ENCODE measurements at regions not wholly inside any gene's neighbourhood (a gene's known extent, or its start where the extent isn't known, plus 50 kb on each side); places are given as distances from the start of the nearest gene placed in this dataset.

DNA sequence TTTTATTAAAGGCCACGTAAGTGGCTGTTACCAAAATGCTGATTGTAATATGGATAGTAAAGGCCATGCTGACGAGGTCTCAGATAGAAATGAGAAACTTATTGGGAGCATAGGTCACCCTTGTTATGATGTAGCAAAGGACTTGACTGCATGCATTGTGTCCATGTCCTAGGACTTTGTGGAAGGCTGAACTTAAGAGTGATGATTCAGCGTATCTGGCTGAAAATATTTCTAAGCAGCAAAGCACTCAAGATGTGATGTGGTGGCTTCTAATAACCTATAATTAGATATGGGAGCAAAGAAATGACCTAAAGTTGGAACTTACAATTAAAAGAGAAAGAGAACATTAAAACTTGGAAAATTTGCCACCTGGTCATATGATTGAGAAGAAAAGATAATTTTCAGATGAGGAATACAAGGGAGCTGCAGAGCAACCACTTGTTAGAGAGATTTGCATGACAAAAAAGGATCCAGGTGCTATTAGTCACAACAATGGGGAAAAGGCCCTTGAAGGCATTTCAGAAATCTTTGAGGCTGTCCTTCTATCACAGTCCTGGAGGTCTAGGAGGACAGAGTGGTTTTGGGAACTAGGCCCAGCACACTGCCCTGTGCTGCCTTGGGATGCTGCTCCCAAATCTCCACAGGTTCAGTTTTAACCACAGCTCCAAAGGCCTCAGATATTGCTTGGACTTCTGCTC is 793.7 kb upstream of the LCORL start:
- DNase-seq: no peak

DNA sequence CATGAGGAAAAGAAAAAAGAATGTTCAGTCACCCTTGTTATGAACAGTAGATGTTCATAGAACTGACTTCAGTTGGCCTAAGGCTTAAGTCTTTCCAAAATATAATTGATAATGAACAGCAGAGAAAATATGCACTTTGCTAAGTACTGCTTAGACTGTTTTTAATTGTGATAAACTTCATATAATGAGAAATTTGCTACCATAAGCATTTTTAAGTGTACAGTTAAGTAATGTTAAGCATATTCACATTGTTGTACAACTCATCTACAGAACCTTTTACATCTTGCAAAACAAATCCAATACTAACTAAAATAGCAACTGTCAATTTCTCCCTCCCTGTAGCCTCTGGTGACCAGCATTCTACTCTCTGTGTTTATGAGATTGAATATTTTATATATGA is 792.2 kb upstream of the LCORL start:
- no peak for DNase-seq

DNA sequence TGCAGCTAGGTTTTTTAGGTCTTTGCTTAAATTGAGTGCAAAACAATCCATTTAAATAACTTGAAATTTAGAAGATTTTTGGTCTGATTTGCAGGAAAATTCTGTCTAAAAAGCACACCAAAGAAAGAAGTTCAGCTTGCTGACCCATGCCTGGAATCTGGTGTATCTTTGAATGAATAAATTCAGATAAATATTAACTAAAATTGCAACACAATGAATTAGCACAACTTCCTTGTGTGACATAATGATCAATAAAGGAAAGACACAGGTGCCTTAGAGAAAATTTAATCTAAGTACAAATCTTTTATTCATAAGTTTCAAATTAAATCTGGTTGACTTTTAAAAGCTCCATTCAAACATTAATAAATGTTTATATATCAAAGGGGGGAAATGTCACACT is 791.5 kb upstream of the LCORL start:
- no peak for DNase-seq

DNA sequence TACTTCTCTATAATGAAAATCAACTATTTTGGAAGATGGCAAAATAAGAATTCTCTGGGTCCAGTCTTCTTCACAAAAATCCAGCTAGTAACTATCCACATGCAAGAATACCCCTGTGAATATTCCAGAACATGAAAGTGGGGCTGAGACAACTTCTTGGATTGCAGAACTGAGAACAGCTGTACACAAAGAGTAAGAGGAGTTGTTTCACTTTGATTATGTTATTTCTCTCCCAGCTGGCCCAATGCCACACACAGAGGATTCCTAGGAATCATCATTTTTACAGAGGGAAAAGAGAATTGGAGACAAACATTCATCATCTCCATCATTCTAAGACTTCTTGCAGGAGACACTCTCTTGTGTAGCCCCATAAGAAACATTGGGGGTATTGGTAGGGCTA is 782.2 kb upstream of the LCORL start:
- no peak for DNase-seq

DNA sequence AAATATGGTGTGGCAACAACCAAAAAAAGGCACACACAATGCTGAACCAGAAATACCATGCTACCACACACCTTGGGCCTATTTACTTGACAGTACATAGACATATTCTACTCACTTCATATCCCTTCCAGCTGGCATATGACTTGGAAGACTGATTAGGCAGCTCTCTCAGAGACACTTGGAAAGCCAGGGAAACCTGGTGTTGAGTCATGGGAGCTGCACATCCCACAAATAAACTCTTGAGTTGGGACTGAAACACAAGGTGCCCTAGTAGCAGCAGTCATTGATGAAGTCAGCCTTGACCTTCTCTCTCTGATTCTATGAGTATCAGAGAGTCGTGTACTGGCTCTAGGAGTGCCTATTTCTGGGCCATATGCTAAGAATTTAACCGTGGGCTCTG is 776.6 kb upstream of the LCORL start:
- no peak for DNase-seq

DNA sequence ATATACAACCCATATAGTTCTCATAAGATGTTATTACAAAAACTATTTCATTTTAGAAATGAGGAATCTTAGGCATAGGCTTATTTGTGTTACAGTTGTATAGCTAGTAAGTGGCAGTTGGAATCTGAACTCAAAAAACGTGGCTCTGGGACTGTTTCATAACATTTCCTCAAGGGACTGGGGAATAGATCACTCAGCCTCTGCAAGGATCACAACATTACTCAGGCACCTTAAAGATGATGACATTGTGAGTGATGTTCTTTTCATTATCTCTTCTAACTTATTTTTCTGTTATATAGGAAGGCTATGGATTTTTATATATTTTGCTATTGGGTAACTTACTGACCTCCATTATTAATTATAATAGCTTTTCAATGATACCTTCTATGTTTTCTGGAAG is 774.2 kb upstream of the LCORL start:
- no peak for DNase-seq

DNA sequence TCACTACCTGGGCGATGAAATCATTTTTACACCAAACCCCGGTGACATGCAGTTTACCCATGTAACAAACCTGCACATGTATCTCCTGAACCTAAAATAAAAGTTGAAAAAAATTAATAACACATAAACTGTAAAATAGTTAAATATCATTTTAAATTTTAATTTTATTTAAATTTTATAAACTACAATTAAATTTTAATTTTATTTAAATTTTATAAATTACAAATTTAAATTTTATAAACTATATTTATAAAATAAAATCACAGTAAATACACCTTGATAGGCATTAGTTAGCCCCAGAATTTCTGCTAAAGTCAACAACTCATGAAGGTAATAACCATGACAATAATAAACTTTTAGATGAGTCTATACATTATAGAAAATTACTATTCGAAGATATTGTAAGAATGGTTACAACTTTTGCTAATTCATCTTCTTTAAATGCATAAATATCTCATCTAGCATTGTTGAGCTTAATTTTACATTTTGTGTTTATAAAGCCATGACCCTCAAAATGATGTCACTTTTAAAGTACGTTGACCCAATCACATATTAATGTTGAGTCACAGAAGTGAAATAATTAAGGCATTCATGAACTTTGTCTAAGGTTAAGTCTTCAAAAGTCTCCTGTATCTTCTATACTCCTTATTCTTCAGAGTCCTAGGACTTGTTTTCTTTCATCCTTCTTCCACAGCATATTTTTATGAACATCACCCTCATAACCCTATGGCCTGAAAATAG is 755.8 kb upstream of the LCORL start:
- no peak for DNase-seq

DNA sequence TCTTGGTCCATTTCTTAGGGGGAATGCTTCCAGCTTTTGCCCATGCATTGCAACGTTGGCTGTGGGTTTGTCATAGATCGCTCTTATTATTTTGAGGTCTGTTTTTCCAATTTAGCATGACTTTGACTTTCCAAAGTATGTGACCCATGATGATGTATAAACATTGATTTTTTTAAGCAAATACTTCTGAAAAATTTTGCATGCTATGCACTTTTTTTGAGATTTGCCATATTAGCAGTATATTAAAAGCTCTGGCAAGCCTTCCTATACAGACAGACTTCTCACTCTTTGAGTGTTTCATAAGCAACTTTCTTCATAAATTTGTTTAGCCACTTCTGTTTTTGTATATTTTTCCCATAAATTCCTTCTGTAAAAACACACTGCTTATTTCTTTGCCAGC is 746.4 kb upstream of the LCORL start:
- no peak for DNase-seq

DNA sequence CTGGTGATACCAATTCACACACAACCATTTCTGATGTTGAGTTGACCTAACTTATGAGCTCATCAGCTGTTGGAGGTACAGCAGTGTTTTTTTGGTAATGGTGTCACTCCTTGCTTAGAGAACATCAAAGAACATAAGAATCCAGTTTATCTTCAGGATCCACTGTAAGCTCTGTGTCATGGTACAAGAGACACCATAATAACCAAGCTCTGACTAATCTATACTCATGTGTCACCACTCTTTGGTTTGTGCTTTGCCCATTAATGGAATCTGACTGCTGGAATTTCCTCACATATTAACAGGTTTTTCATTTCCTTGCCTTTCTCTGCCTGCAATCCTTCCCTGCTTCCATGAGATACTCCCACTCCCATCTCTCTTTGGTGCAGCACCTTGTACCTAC is 735.1 kb upstream of the LCORL start:
- no peak for DNase-seq

DNA sequence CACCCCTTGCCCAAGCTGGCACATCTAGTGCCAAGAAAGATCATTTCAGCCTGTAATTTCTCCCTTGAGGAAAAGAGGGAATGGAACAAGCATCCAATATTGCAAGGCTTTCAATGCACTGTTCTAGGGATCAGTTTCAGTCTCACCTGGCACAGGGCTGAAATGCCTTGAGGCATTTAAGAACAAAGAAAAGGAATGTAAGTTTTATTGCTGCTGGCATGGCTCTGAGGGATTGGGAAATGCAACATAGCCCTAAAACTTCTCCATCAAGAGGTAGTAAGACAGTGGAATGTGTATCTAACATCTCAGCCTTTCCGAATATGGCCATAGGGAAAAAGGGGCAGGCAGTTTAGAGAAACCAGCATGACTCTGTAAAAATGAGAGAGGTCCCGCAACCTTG is 732.6 kb upstream of the LCORL start:
- DNase-seq: no peak

DNA sequence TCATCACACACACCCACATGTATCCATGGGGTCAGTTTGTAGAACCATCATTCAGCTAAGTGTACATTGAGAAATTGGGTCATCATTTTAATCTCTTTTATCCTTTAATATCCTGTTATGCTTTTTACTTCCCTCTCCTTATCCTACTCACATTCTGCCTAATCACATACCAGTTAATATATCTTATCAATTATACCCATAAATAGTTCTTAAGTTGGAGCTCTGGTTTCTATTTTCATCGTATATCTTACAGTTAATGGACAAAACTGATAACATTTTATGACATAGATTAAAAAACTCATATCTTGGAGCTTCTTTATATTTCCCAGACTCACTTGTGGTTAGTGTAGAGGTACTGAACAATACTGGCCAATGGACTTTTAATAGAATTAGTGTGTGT is 729.5 kb upstream of the LCORL start:
- DNase-seq: no peak

DNA sequence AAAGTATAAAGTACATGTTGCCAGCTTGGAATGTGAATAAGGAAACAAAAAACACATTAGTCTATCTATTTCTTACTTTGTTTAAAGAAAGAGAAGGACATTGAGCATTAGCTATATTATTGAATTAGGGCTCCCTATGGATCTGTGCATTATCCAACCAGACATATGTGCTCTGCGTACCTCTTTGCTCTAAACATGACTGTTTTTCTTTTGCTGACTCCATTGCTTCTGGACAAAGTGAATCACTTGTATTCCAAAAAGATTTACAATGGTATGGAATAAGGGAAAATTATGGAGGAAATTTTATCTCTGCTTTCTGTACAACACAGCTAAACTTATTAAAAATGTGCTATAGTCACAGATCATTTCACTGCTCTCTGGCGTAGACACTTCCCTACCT is 727.8 kb upstream of the LCORL start:
- DNase-seq: no peak

DNA sequence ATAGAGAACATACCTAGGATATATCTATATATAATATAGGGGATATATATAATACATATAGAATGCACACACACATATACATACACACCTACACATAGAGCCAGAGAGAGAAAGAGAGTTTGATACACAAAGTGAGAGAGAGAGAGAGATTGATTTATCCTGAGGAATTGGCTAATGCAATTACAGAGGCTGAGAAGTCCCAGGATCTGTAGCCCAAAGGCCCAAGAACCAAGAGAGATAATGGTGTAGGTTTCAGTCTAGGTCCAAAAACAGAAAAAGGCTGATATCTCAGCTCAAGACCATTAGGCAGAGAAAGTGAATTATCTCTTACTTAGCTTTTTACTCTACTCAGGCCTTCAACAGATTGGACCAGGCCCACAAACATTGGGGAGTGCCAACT is 715.0 kb upstream of the LCORL start:
- no peak for DNase-seq

DNA sequence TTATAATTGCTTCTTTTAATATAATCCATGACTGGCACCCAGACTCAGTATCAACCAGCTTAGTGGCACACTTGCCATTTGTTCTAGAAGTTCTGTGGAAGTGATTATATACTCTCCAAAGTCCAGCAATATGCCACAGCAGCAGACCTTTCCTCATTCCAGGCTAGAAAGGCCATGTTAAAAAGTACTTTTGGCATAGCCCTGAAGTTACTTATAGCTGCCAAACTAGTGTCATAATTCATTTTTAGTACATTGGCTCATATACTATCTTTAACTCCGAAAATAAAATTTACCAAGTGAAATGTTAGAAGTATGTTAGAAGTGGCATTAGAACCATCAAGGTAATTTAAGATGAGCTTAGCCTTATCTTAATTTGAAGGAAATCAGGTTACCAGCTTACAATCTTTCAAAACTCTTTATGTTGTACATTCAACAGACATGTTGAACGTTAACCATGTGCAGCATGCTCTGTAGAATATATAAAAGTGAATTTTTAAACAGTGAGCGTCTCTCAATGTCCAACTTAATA is 714.2 kb upstream of the LCORL start:
- no peak for DNase-seq

DNA sequence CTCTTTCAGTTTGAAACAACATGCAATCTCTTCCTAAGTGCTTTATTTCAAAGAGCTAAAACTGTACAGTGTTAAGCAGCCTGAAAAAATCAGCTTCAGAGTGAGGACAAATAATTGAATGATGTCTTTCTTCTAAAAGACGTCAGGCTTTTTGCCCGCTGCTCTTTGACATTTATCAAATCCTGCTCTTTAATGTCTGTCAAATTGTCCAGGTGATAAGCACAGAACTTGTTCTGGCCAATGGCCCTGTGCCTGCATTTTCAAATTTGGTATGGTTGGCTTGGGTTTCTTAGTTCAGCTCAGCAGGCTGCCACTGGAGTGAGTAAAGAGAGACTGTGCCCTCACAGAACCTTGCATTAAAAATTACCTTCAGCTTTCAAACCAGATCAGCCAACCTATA is 712.9 kb upstream of the LCORL start:
- no peak for DNase-seq

DNA sequence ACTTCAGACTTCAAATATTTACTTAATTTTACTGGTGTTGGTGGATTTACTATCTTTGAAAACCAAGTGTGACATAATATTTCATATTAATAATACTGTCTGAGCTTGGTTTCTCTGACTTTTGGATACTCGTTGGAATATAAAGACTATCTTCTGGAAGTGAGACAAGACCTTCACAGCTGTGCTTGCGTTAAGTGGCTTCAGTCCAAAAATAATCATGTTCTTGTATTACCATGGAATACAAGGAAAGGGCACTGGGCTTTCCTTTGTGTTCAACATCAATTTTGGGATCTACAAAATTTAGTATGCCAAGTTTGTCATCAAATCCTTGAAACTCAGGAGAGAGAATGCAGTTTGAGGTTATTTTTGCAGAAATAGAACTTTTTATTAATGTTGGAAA is 712.4 kb upstream of the LCORL start:
- DNase-seq: no peak

DNA sequence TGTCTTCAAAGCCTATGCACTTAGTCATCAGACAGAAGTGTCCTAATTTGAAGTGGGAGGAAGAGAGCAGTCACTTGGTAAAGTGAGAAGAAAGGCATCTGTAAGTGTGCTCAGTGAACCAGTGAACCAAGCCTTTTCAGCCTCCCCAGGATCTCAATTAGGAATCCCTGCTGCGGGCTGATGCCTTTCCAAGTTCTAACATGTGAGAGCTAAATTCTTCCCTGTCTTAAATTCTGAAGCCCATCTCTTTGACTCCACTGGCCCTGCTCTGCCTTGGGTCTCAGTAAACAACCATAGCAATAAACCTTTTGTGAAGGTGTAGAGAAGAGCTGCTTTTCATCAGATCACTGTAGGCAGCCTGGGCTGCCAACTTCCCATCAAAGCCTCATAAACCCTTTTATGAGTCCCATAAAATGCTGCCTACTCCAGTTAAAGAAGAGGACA is 701.2 kb upstream of the LCORL start:
- DNase-seq: no peak

DNA sequence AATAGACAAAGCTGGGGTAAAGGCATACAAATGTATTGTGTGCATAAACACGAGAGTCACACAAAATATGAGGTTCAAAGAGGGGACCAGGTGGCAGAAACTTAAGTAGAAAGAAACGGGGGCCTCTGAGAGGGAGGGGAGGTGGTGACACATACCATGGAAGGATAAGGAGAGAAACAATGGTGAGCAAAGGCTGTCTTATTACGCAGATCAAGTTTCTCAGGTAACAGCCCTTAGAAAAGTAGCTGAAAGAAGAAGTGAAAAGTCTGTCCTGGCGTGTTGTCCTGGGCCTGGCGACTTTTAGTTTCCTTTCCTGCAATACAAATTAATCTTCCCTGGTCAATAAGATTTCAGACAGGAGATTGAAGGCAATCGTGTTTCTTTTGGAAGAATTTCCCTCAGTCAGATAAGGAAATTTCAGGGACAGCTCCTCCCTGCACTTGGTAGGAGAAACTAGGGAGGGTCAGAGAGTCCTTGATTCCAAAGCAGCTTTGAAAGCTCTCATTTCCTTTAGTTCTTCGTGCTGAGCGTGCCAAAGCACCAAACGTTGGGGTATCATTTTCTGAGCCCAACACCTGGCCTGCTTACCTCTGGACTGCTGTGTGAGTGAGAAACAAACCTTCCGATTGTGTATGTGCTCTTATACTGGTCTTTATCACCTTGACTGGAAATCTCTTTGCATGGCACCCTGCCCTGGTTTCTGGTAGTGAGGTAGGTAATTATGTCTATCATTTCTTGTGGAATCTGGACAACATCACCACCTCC is 676.7 kb upstream of the LCORL start:
- no peak for DNase-seq

DNA sequence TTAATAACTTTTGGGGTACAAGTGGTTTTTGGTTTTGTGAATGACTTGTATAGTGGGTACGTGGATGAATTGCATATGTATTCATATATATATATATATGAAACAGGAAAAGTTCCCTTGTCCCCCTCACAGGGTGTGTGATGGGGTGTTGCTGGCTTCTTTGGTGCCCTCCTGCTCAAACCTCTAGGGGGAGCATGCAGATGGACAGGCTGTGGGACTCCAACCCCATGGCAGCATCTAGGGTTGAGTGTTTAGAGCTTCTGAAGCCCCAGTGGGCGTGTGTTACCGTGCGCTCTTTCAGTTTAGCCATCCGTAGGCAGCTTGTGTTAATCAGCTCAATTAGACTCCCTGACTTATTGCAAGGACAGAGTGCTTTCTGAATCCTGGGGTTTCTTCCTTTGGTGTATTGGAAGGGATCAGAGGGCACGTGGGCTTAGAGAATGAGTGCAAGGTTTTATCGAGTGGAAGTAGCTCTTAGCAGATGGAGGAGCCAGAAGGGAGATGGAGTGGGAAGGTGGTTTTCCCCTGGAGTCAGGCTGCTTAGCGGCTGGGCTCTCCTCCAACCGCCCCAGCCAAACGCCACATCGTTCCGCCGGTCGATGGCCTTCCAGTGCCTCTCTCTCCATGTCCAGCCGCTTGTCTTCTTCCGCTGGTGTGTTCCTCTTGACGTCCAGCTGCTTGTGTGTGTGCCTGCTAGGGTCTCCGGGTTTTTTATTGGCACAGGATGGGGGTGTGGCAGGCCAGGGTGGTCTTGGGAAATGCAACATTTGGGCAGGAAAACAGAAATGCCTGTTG is 674.4 kb upstream of the LCORL start:
- no peak for DNase-seq

DNA sequence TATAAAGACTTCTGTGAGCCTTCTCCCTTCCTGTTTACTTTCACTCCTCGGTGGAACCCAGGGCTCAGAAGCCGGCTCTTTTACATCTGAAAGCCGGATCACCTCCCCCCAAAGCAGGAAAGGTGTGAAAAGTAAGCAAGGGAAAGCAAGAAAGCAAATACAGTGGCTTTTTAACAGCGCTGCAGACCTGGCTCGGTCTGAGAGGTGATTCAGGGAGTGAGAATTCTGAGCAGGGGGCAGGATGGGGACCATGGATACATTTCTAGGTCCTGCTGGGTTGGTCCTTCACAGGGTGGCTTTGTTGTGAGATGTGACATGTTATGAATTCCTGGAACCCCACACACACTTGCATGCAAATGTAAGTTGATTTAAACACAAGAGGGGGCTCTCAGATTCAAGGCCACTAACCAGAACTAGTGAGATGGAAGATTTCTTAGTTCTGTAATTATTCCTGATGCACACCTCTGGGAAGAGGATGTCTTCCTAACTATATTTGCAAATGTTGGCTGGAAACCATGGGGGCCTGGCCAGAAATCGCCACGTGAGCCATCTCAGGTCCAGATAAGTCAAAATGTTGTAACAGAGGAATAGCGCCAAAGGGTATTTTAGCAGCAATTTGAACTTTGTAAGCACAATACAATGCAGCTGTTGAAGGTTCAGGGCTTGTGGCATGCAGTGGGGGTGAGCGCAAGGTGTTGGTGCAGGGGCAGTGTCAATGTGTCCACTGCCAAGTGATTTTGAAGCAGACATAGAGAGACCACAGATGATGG is 670.1 kb upstream of the LCORL start:
- DNase-seq: no peak

DNA sequence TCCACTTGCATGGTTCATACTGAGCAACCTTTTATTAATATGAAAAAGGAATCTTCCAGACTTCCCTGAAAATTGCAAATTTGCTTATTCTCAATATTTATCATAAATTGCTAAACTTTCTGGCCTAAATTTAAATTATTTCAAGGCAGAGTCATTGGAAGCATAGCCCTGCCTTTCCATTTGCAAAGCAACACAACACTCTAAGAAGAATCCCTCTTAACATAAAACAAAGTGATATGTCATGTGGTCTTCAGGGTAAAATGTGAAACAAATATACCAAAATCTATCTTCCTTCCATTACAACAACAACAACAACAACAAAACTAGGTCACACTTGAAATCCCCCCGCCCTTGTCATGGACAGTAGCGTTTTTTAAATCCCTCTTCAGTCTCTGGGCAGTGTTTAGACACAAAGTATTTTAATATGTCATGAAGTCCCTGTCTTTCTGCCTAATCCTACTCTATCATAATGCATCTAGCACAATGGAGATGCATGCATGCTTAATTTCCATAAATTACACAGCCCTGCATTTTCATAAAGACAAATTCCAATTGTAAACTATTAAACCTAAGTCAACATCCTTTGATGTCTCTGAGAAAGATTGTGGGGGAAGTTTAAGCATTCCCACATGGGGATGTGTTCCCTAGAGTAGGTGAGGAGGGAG is 668.9 kb upstream of the LCORL start:
- DNase-seq: no peak
